GM12874 (cell line): ENCODE measurements at regions not wholly inside any gene's neighbourhood (a gene's known extent, or its start where the extent isn't known, plus 50 kb on each side); places are given as distances from the start of the nearest gene placed in this dataset.

Experiments used
- TF ChIP-seq, protein P1 (sequence below): IDR thresholded peaks from 2 replicates; pipeline ENCODE4 v1.5.1; 2011; ENCODE audit warnings: low read depth, mild to moderate bottlenecking, control low read depth, low read length, moderate library complexity; ENCODE audit not compliant: insufficient read depth

DNA sequence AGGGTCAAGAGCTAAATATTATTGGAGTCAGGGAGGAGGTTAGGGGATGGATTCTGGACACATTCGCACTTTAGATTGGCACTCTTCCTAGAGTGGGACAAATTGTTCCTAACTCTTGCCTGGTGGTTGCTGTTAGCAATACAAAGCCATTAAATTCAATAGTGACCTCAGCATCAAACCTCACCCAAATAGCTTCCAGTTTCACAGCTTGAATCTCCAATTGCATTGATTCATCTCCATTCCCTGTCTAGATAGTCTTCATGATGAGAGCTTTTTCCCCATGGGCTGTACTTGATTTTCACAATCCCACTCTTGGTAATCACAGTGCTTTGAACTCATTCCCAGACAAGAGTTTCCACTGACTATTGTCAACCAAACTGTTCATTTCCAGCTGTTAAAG lies 585.9 kb upstream of the SYT4 start:
- TF ChIP-seq, protein P1, sequence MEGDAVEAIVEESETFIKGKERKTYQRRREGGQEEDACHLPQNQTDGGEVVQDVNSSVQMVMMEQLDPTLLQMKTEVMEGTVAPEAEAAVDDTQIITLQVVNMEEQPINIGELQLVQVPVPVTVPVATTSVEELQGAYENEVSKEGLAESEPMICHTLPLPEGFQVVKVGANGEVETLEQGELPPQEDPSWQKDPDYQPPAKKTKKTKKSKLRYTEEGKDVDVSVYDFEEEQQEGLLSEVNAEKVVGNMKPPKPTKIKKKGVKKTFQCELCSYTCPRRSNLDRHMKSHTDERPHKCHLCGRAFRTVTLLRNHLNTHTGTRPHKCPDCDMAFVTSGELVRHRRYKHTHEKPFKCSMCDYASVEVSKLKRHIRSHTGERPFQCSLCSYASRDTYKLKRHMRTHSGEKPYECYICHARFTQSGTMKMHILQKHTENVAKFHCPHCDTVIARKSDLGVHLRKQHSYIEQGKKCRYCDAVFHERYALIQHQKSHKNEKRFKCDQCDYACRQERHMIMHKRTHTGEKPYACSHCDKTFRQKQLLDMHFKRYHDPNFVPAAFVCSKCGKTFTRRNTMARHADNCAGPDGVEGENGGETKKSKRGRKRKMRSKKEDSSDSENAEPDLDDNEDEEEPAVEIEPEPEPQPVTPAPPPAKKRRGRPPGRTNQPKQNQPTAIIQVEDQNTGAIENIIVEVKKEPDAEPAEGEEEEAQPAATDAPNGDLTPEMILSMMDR = no peak

DNA sequence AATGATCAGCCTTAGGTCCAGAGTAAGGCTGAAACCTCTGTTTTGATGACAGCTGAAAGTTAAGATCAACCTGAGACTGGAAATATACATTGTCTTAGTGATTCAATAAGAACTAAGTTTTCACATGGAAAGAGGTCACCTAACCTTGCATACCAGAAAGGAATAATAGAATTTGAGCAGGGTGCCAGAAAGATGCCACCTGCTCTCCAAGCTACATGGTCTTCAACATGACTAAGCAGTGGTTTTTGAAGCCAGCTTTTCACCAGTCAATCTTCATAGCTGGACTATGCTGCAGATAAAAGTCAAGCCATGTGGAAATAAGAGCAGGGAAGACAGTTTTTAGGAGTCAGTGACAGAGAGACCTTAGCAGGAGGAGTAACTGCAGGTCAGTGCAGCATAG lies 589.4 kb upstream of the SYT4 start:
- TF ChIP-seq, protein P1 = no peak

DNA sequence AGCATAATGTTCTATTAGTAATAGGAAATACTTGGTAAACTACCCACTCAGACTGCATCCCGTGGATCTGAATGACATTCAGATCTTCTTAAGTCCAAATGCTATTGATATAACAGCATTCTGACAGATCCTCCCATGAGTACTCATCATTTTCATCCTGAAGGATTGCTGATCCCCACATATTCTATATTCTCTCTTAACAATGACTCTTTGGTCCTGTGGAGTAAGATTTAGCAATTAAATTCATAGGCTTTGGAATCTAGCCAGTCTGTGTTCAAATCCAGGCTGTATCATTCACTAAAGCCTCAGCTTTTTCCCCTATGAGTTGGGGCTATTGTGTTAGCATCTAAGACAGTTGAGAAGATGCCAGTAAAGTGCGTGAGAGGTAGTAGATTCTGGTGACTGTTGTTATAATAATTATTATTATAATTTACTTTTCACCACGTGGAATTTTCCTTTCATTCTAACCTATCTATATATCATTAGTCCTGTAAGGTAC lies 591.3 kb upstream of the SYT4 start:
- TF ChIP-seq, protein P1 = no peak

DNA sequence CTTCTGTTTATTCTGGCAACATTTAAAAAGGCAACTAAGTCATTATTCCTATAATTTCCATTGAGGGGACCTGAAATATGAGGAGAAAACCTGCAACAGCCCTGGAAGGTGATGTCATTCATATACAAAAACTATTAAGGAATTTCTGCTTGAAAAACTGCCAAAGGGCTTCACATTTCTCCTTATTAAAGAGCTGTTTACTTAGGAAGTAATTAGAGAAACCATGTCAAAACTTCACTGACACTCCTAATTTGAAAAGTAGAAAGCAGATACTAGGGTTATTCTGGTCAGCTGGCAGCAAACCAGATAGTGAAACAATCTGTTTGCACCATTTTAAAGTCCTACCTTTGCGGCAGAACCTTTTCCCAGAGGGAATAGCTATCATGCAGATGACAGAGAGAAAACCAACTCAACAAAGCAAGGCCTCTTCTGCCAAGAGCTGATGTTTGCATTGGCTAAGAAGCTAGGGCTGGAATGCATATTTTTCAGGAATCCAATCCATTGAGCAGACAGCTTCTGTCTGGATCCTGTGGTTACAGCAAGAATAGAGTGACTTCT lies 592.2 kb upstream of the SYT4 start:
- TF ChIP-seq, protein P1 = no peak

DNA sequence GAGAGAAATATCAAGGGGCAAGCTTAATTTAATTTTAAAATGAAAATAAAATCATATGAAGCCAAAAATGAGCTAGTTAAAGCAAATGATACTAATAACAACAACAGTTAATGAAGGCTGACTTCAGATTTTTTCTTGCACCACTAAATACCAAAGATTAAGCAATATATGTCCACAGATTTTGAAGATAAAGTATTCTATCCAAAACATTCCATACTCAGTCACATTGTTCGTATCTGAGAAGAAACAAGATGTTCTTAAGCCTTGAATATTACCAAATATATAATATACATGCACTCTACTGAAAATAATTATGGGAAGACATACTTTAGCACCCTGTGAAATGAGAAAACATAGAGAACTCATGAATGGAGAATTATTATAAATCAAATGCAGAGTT lies 593.3 kb upstream of the SYT4 start:
- TF ChIP-seq, protein P1 = no peak

DNA sequence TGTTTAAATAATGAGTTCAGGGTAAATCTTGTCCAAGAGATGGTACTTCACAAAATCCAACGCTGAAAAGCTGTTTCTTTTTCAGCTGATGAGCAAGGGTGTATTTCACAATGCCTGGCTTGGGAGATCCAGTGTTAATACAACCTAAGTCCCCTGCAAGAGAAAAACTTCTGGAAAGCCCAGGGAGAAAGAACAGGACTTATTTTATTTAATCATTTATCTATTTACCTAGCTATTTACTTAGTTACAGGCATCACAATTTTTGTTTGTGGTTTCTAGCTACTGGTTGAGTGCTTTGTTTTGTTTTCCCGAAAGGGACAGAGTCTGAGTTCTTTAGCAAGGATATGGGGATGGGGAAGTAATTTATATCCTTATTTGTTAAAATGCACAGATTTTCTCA lies 598.2 kb upstream of the SYT4 start:
- TF ChIP-seq, protein P1 = no peak

DNA sequence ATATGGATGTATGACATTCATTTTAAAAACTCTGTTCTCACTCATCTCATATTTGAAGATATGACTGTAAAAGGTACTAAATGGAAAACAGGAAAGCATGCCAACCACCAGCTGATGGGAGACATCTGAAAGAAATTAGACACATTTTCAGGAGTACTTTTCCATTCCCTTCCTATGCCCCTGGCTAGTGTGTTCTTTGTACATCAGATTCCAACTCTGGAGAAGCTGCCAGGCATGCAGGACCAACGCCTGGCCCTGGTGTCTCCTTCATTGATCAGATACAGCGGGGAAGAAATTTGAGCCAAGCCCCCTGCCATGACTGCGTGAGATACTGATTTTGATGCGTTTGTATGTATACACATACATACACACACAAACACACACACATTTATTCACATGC lies 599.0 kb upstream of the SYT4 start:
- TF ChIP-seq, protein P1 = no peak
